ENCODE measurements at regions not wholly inside any gene's neighbourhood (a gene's known extent, or its start where the extent isn't known, plus 50 kb on each side); places are given as distances from the start of the nearest gene placed in this dataset.

- no peak for TF ChIP-seq CTCF (IDR thresholded peaks at IDR 0.05; ENCODE audit: low read depth, low read length)
- TF ChIP-seq EZH2phosphoT487 (IDR thresholded peaks at IDR 0.05; ENCODE audit: low read depth) = no peak
Observed at GRCh38 chr5:142404046-142404477, 79.2 kb upstream of the SPRY4 start.
